IPS DF 6.9 (cell line): ENCODE measurements at regions not wholly inside any gene's neighbourhood (a gene's known extent, or its start where the extent isn't known, plus 50 kb on each side); places are given as distances from the start of the nearest gene placed in this dataset.

Experiments used
- DNase-seq: peaks from one replicate; pipeline ENCODE4 v3.0.0-alpha.2; 2013; ENCODE audit warnings: low read depth, low spot score
- H3K27ac ChIP-seq: one replicate; pipeline ENCODE4 v1.5.1; 2013; ENCODE audit warnings: low read length, control low read depth
- H3K27me3 ChIP-seq: 2 replicates; pipeline ENCODE4 v1.6.1; 2013; ENCODE audit warnings: mild to moderate bottlenecking, low read length; ENCODE audit not compliant: control insufficient read depth, insufficient read depth
- H3K36me3 ChIP-seq: 2 replicates; pipeline ENCODE4 v1.6.1; 2013; ENCODE audit warnings: low read length; ENCODE audit not compliant: control insufficient read depth, insufficient read depth
- H3K4me1 ChIP-seq: 2 replicates; pipeline ENCODE4 v1.6.1; 2013; ENCODE audit warnings: low read length; ENCODE audit not compliant: control insufficient read depth, insufficient read depth
- H3K4me3 ChIP-seq: 2 replicates; pipeline ENCODE4 v1.5.1; 2013; ENCODE audit warnings: mild to moderate bottlenecking, low read length
- H3K9me3 ChIP-seq: 2 replicates; pipeline ENCODE4 v1.6.1; 2013; ENCODE audit warnings: low read length, inconsistent platforms; ENCODE audit not compliant: control insufficient read depth, insufficient read depth
- WGBS: extraction: QIAGEN DNeasy Blood & Tissue Kit; methylation state at CpG from one replicate; pipeline ENCODE4 v1.1.7; 2013; ENCODE audit warnings: mixed read lengths, missing lambda C conversion rate; ENCODE audit not compliant: insufficient read length, insufficient coverage; 5-methylcytosine and 5-hydroxymethylcytosine counted together

DNA sequence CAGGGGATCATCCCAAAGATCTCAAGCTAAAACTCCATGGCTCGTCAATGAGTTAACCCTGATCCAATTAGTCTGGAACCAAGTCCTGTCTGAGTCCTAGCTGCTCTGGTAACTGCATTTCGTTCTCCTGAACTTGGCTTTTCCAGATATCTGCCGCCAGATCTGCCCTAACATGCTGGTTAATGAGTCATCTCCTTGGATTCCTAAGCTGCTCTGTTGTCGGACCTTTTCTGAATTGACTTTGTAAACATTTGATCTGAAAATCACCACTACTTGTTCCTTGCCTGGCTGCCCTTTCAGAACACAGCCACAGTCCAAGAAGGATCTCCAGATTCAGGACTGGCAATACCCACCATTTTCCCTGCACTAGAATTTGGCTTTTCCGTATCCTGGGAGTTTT lies 473.0 kb downstream of the ZSWIM6 start:
- Histone ChIP-seq H3K4me1 (no peaks in the 10 kb centered on the region), H3K9me3 (no peaks in the 10 kb centered on the region), H3K27ac (no peak overlapping the region), H3K4me3 (no peak overlapping the region), H3K36me3 (no peaks in the 10 kb centered on the region), H3K27me3 (no peaks in the 10 kb centered on the region)
- WGBS: no CpG with 5 or more reads among the region's 5 CpGs
- DNase-seq: no peak

DNA sequence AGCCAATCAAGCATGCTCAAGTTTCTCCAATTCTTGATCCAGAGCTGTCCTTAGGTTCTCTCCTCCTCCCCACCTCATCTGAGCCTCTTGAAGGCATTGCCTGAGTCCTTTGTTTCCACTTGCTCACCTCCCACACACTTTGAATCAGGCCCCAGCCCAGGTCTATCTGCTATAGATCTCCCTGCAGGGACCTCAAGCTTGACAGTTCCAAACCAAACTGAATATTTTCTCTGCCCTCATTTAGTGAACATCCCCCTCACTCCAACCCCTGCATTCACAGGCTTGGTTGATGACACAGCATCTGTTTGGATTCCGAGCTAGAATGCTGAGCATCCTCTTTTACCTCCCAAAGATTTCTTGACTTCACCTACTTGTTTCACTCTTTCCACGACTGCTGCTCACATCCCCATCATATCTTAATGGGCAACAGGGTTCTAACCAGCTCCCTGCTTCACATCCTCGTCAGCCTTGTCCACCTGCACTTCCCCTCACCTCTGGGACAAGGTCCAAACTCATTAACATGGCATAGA lies 474.5 kb downstream of the ZSWIM6 start:
- no peaks in the 10 kb centered on the region for H3K36me3 ChIP-seq
- no peak overlapping the region for H3K27ac ChIP-seq
- DNase-seq: no peak
- H3K4me3 ChIP-seq: no peak overlapping the region
- H3K4me1 ChIP-seq: no peaks in the 10 kb centered on the region
- no peaks in the 10 kb centered on the region for H3K27me3 ChIP-seq
- H3K9me3 ChIP-seq: no peaks in the 10 kb centered on the region
- no CpG with 5 or more reads among the region's 3 CpGs for WGBS

DNA sequence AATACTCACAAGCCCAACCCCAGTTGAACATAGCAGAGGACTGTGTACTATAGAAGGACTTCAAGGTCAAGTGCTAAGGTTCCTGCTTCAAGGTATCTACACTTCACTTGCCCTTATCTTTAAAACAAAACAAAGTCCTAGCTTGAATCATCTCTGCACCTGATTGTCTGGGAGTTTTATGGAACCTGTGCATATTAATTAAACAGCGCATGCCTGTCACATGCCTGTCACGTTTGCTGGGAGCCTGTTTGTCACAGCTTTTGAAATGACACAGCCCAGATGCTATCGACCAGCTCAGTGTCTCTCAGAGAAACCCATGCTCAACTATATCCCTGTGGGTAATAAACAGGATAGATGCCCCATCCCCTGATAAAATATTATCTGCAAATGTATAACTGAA lies 476.0 kb downstream of the ZSWIM6 start:
- no peak for DNase-seq
- no peak overlapping the region for H3K4me3 ChIP-seq
- H3K9me3 ChIP-seq: no peaks in the 10 kb centered on the region
- no peak overlapping the region for H3K27ac ChIP-seq
- H3K36me3 ChIP-seq: no peaks in the 10 kb centered on the region
- no peaks in the 10 kb centered on the region for H3K4me1 ChIP-seq
- WGBS: no CpG with 5 or more reads among the region's 3 CpGs
- no peaks in the 10 kb centered on the region for H3K27me3 ChIP-seq

DNA sequence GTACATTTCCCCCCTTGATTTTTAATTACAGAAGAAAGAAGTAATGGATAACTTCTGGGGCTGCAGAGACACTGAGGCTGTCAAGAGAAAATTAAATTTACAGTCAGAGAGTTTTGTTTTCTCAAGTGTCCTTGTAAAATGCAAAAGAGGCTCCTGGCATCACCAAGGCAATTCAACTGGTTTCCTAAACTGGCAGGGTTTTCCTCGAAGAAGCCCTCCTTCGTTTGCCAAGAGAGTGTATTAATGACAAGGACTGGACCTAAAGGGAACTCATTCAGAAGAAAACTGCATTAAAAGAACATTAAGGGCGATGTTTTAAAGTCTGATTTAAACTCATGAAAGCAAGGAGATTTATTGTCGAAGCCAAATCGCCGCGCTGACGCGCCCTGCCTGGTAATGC lies 476.9 kb downstream of the ZSWIM6 start:
- no peaks in the 10 kb centered on the region for H3K27me3 ChIP-seq
- H3K4me3 ChIP-seq: no peak overlapping the region
- H3K9me3 ChIP-seq: no peaks in the 10 kb centered on the region
- DNase-seq: no peak
- no peaks in the 10 kb centered on the region for H3K36me3 ChIP-seq
- no peaks in the 10 kb centered on the region for H3K4me1 ChIP-seq
- WGBS: no CpG with 5 or more reads among the region's 9 CpGs
- H3K27ac ChIP-seq: no peak overlapping the region

DNA sequence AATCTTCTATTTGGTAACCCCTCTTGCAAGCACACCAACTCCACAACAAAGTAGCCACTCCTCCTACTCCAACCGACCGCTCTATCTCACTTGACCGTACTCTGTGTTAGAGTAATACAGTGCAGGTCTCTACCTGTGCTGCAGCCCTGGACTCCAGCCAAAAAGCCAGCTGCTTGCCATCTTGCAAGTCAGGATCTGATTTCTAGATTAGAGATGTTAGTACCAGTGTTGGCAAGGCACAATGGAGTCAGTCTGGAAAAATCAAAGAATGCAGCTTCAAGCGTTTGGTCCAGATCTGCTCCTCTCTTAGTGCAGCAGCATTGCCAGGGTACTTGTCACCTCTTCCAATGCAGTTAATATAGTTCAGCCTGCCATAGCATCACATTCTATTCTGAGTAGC lies 477.6 kb downstream of the ZSWIM6 start:
- no peaks in the 10 kb centered on the region for H3K9me3 ChIP-seq
- no peaks in the 10 kb centered on the region for H3K36me3 ChIP-seq
- no CpG with 5 or more reads among the region's 4 CpGs for WGBS
- H3K27ac ChIP-seq: no peak overlapping the region
- no peak for DNase-seq
- H3K4me1 ChIP-seq: no peaks in the 10 kb centered on the region
- no peaks in the 10 kb centered on the region for H3K27me3 ChIP-seq
- no peak overlapping the region for H3K4me3 ChIP-seq

DNA sequence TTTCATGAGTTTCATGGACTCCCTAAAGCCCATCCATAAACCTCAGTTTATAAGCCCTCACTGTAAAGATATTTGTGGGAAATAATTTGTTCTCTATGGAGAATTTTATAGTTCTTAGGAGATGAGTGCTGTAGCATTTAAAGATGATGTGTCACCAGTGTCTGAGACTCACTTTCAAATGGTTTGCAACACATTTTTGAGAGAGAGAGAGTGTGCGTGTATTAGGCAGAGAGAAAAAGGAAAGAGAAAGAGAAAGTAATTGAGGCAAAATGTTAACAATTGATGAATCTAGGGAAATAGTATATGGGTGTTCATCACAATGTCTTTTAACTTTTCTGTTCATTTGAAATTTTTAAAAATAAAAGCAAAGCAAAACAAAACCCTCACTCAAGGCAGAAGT lies 479.0 kb downstream of the ZSWIM6 start:
- Histone ChIP-seq H3K9me3 (no peaks in the 10 kb centered on the region), H3K27me3 (no peaks in the 10 kb centered on the region)
- no CpG with 5 or more reads among the region's 1 CpG for WGBS

DNA sequence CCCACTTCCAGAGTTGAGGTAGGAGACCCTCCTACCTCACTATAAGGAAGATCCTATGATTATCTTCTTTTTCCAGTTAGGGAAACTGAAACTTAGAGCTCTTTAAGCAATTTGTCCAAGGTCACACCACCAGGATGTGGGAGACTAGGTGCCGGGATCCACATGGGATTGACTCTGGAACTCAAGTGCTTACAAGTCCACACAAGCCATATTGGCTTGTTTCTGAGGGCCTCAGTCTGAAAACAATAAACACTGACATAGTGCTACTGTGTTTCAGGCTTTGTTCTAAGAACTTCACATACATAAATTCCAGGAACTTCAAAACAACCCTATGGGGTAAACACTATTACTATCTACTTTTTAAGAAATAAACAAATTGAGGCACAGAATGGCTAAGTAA lies 481.3 kb downstream of the ZSWIM6 start:
- WGBS: no CpG with 5 or more reads among the region's 1 CpG

More for the DNA sequence above, 479.0 kb downstream of the ZSWIM6 start:
- Histone ChIP-seq H3K4me1 (no peaks in the 10 kb centered on the region), H3K27ac (no peak overlapping the region), H3K36me3 (no peaks in the 10 kb centered on the region), H3K4me3 (no peak overlapping the region)
- DNase-seq: no peak

DNA sequence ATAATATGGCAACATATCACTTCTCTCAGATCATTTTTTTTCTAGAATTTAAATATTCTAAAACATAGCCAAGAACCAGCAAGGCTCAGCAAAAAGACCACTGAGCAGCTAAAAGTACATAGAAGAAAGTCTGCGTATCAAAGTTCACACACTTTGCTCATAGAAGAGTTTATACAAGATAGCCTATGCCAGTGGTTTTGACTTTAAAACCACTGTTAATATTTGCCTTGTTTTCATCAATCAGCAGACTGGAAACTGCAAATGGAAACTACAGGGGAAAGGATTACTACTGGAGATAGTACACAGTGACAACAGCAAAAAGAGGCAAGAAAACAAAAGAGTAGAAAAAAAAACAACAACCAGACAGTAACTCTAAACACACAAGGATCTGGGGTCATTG lies 483.3 kb downstream of the ZSWIM6 start:
- H3K9me3 ChIP-seq: no peaks in the 10 kb centered on the region
- no peak overlapping the region for H3K27ac ChIP-seq
- no peaks in the 10 kb centered on the region; the same call in 1 of the 2 replicates for H3K27me3 ChIP-seq
- DNase-seq: no peak
- H3K4me3 ChIP-seq: no peak overlapping the region
- no CpG with 5 or more reads among the region's 1 CpG for WGBS
- no peaks in the 10 kb centered on the region for H3K4me1 ChIP-seq
- H3K36me3 ChIP-seq: no peaks in the 10 kb centered on the region

More for the DNA sequence above, 481.3 kb downstream of the ZSWIM6 start:
- no peak for DNase-seq
- Histone ChIP-seq H3K27ac (no peak overlapping the region), H3K36me3 (no peaks in the 10 kb centered on the region), H3K4me3 (no peak overlapping the region), H3K27me3 (no peaks in the 10 kb centered on the region; the same call in 1 of the 2 replicates), H3K4me1 (no peaks in the 10 kb centered on the region), H3K9me3 (no peaks in the 10 kb centered on the region)

DNA sequence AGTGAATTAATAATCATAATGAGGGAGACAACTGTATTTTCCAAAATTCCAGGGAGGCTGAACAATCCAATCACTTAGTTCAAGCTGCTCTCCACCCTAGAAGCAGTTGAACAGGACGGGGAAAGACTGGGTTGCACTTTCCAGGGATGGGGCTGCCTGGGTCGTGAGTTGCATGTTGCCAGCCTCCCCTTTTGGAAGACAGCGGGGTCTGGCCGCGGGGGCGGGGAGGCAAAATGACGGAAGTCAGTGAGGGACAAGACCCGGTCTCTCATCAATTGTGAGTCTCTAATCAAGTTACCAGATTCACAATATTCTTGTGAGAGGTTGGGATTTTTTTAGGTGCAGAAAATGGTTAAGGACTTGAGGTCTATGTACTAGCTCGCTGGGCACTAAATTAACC lies 484.1 kb downstream of the ZSWIM6 start:
- no peaks in the 10 kb centered on the region for H3K4me1 ChIP-seq
- no peaks in the 10 kb centered on the region; the same call in 1 of the 2 replicates for H3K27me3 ChIP-seq
- H3K9me3 ChIP-seq: no peaks in the 10 kb centered on the region
- WGBS: no CpG with 5 or more reads among the region's 9 CpGs
- H3K4me3 ChIP-seq: no peak overlapping the region
- H3K27ac ChIP-seq: no peak overlapping the region
- no peak for DNase-seq
- H3K36me3 ChIP-seq: no peaks in the 10 kb centered on the region

DNA sequence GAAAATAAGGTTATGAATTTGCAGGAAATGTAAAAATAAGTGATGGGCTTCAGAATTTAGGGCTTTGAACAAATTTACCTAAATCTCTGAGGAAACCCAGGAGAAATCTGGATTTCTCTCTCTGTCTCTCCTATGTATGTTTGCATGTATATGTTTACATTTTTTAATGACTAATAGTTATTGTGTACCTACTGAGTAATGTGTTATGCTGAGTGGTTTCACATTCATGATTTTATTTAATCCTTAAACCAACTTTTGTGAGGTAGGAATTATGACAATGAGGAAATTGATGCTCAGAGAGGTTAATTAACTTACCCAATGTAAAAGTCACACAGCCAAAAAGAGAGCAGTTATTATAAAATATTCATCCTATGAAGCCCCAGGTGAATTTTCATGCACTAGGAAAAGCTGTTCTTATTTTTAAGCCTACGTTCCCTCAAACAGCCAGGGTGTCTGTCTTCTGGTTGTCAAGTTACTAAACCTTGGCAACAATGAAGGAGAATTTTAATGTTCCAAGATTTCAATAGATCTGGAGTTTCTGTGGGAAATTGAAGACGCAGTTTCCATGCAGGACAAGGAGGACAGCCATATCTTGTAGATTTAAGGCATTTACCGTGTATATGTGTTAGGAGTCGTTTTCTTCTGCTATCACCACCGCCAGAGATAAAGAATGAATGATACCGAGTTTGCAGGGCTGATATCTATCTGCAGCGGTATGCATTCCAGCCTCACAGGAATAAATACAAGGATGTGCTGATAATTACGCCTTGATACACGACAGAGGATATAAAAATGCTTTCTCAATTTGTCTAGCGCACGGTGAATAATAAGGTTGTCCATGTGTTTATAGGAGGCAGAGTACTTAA lies 484.8 kb downstream of the ZSWIM6 start:
- no peak for DNase-seq
- Histone ChIP-seq H3K4me1 (no peaks in the 10 kb centered on the region), H3K27ac (no peak overlapping the region), H3K4me3 (no peak overlapping the region), H3K36me3 (no peaks in the 10 kb centered on the region), H3K27me3 (no peaks in the 10 kb centered on the region; the same call in 1 of the 2 replicates), H3K9me3 (no peaks in the 10 kb centered on the region)
- WGBS: no CpG with 5 or more reads among the region's 11 CpGs
